GM12878 (cell line): ENCODE measurements at regions not wholly inside any gene's neighbourhood (a gene's known extent, or its start where the extent isn't known, plus 50 kb on each side); places are given as distances from the start of the nearest gene placed in this dataset.

ENCODE experiments used
- ATF2 ChIP-seq: IDR thresholded peaks from 2 replicates; pipeline ENCODE4 v1.6.1; 2012; ENCODE audit warnings: low read length, inconsistent platforms
- ATF7 ChIP-seq: fragments of 450-650 bp; IDR thresholded peaks from 2 replicates; pipeline ENCODE4 v1.6.1; 2016; ENCODE audit warnings: low read depth, mild to moderate bottlenecking
- EZH2 ChIP-seq: IDR thresholded peaks from 2 replicates; pipeline ENCODE4 v1.6.1; 2012; ENCODE audit warnings: low read depth, mild to moderate bottlenecking, control low read depth, inconsistent platforms, low read length, borderline replicate concordance; ENCODE audit not compliant: control insufficient read depth
- FOXK2 ChIP-seq: fragments of 450-650 bp; IDR thresholded peaks from 2 replicates; pipeline ENCODE4 v1.6.1; 2017; ENCODE audit warnings: mild to moderate bottlenecking, moderate library complexity
- GABPA ChIP-seq: IDR thresholded peaks from 2 replicates; pipeline ENCODE4 v1.6.1; 2014; ENCODE audit warnings: antibody characterized with exemption, low read depth, mild to moderate bottlenecking, inconsistent platforms
- IKZF1 ChIP-seq: fragments of 450-650 bp; conservative IDR thresholded peaks from 2 replicates; pipeline ENCODE4 v1.6.1; 2017; ENCODE audit warnings: antibody characterized with exemption, mild to moderate bottlenecking
- JUND ChIP-seq: IDR thresholded peaks from 2 replicates; pipeline ENCODE4 v1.6.1; 2012; ENCODE audit warnings: low read depth, mild to moderate bottlenecking, low read length, improper control_type of control experiment, moderate library complexity
- LARP7 ChIP-seq: fragments of 450-650 bp; IDR thresholded peaks from 2 replicates; pipeline ENCODE4 v1.6.1; 2017; ENCODE audit warnings: mild to moderate bottlenecking
- MXI1 ChIP-seq: fragments of 150-350 bp; IDR thresholded peaks from 2 replicates; pipeline ENCODE4 v1.6.1; 2011; ENCODE audit warnings: low read depth, mild to moderate bottlenecking, inconsistent platforms, low read length, improper control_type of control experiment
- NR2F1 ChIP-seq: fragments of 450-650 bp; conservative IDR thresholded peaks from 2 replicates; pipeline ENCODE4 v1.6.1; 2017; ENCODE audit warnings: mild to moderate bottlenecking
- PAX8 ChIP-seq: fragments of 450-650 bp; IDR thresholded peaks from 2 replicates; pipeline ENCODE4 v1.6.1; 2017; ENCODE audit warnings: mild to moderate bottlenecking, moderate library complexity
- RELA ChIP-seq: fragments of 450-650 bp; IDR thresholded peaks from 2 replicates; pipeline ENCODE4 v1.8.0; 2014; ENCODE audit warnings: borderline replicate concordance; ENCODE audit not compliant: partially characterized antibody
- REST ChIP-seq: IDR thresholded peaks from 2 replicates; pipeline ENCODE4 v1.6.1; 2012; ENCODE audit warnings: mild to moderate bottlenecking, low read depth, low read length
- SP1 ChIP-seq: IDR thresholded peaks from one replicate; pipeline ENCODE4 v1.6.1; 2011; ENCODE audit warnings: low read depth, low read length
- SPI1 ChIP-seq: IDR thresholded peaks from 2 replicates; pipeline ENCODE4 v1.6.1; 2011; ENCODE audit warnings: low read depth, mild to moderate bottlenecking, low read length, moderate library complexity, borderline replicate concordance; ENCODE audit not compliant: insufficient read depth
- SRF ChIP-seq, 2 experiments: IDR thresholded peaks; 2 replicates each; pipeline ENCODE4 v1.6.1; 2011; ENCODE audit warnings: low read depth in 2 of 2, low read length in 2 of 2, mild to moderate bottlenecking in 1 of 2, moderate library complexity in 1 of 2
- TCF3 ChIP-seq: IDR thresholded peaks from 2 replicates; pipeline ENCODE4 v1.6.1; 2012; ENCODE audit warnings: low read depth, mild to moderate bottlenecking, low read length, borderline replicate concordance; ENCODE audit not compliant: insufficient read depth
- USF2 ChIP-seq: IDR thresholded peaks from 2 replicates; pipeline ENCODE4 v1.6.1; 2011; ENCODE audit warnings: low read depth, low read length, improper control_type of control experiment, borderline replicate concordance
- WRNIP1 ChIP-seq: IDR thresholded peaks from 2 replicates; pipeline ENCODE4 v1.6.1; 2011; ENCODE audit warnings: low read depth, low read length, improper control_type of control experiment, borderline replicate concordance
- YBX1 ChIP-seq: fragments of 450-650 bp; IDR thresholded peaks from 2 replicates; pipeline ENCODE4 v1.6.1; 2016; ENCODE audit warnings: antibody characterized with exemption
- ZNF207 ChIP-seq: fragments of 450-650 bp; IDR thresholded peaks from 2 replicates; pipeline ENCODE4 v1.6.1; 2014; ENCODE audit warnings: antibody characterized with exemption, mild to moderate bottlenecking, borderline replicate concordance
- TF ChIP-seq, protein P1 (sequence below): fragments of 450-650 bp; conservative IDR thresholded peaks from 2 replicates; pipeline ENCODE4 v1.6.1; 2017; ENCODE audit warnings: mild to moderate bottlenecking, moderate library complexity

DNA sequence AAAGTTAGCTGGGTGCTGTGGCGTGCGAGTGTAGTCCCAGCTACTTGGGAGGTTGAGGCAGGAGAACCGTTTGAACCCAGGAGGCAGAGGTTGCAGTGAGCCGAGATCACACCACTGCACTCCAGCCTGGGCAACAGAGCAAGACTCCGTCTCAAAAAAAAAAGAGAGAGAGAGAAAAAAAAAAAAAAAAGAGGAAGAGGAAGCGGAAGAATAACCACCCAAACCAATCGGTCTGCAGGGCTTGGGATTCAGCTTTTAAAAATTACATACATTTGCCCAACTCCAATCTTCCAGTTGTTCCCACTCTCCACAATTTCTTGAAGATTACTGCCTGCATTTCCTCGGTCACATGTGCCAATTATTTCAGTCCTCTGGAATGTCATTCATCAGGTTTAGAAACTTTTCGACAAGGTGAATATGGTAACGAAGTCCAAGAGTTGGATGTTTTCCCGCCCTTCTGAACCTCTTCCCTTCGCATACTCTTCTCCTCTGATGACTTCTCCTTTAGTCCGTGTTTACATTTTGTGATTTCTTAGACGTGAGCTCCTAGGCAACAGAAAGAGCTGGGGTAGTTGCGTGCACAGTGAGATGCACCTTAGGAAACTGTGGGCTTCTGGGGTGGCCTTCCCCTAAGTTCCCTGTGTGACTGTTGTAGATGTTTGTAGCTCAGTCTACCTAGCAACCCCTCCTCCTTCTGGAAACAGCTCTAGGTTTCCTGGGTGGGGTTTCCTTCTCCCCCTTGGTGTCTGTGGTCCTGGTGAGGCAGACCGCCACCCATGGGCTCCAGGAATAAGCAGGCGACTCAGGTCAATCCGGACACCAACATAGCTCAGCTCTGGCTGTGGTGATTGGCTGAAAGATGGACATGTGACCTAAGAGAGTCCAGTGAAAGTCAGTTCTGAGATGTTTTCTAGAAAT is 63.0 kb upstream of the NCOA3 start (continued):
- TF ChIP-seq USF2 (peak; percentile 63), WRNIP1 (no peak), YBX1 (no peak), JUND (no peak), SP1 (no peak), LARP7 (no peak), RELA (peak; percentile 52), NR2F1 (no peak), SRF (IDR thresholded peaks at IDR 0.05; ENCODE audit: low read depth in 2 of 2, low read length in 2 of 2) (no peak), MXI1 (no peak; the same call in 1 of the 2 replicates), GABPA (no peak), REST (no peak), ATF7 (0 out of 2 replicates have a peak, but pooled peaks have one; percentile 9), IKZF1 (peak; percentile 69), FOXK2 (peak; percentile 29; the same call in 1 of the 2 replicates), ZNF207 (no peak), TCF3 (peak; percentile 48; the same call in 1 of the 2 replicates), PAX8 (no peak), ATF2 (no peak), SPI1 (peak; percentile 69), EZH2 (no peak)
- TF ChIP-seq, protein P1, sequence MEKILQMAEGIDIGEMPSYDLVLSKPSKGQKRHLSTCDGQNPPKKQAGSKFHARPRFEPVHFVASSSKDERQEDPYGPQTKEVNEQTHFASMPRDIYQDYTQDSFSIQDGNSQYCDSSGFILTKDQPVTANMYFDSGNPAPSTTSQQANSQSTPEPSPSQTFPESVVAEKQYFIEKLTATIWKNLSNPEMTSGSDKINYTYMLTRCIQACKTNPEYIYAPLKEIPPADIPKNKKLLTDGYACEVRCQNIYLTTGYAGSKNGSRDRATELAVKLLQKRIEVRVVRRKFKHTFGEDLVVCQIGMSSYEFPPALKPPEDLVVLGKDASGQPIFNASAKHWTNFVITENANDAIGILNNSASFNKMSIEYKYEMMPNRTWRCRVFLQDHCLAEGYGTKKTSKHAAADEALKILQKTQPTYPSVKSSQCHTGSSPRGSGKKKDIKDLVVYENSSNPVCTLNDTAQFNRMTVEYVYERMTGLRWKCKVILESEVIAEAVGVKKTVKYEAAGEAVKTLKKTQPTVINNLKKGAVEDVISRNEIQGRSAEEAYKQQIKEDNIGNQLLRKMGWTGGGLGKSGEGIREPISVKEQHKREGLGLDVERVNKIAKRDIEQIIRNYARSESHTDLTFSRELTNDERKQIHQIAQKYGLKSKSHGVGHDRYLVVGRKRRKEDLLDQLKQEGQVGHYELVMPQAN, result no peak
